ENCODE measurements at regions not wholly inside any gene's neighbourhood (a gene's known extent, or its start where the extent isn't known, plus 50 kb on each side); places are given as distances from the start of the nearest gene placed in this dataset.

- DNase-seq = no peak
Measured at GRCh38 chr11:127470306-127470884, 469.8 kb upstream of the KIRREL3 start.

GRCh38 chr11:127464325-127464724 lies 463.8 kb upstream of the KIRREL3 start:
- DNase-seq = no peak

DNA sequence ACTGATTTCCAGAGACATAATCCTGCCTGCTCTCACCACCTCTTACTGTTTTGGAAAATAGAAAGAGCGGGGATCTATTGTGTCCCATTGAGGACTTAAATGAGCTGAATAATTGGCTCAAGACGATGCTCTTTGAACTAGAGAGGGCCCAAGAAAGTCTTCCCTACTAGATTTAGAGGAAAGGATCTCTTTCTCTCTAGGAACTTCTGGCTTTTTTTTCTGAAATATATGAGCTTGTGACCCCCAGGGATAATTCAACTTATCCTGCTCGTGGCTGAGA lies 461.4 kb upstream of the KIRREL3 start:
- DNase-seq = no peak

DNA sequence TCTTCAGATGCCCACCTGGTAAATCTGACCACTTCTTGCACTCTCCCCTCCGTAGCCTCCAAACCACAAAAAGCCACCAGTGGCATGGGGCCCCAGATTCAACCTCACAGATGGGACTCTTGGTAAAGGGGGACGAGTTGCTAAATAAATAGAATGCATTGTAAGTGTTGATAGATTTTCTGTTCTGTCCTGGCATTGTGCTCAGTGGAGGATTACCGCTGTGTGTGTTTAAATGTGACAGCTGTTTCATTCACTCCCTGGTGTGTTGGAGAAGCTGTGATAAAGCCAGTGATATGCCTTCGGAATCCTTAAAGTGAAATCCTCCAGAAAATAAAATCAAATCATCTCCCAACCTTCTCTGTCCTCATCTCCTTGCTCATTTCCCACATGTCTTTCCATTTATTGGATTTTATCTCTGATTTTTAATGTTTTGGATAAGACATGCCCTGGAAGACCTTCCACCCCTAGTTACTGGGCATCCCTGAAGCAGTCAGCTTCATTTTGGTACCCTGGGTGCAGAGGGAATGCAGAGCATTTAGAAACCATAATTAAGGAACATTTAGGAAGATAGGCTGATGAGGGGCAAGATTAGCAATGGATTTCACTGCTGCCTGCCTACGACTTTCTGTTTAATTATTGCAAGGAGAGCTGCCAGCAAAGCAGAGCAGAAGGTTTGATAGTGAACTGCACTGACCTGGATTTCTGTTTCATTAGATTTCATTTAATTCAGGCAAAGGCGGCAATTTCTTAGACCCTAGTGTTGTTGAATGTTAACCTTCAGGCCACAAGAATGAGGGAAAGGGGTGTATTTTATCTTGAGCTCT lies 460.9 kb upstream of the KIRREL3 start:
- DNase-seq = no peak

DNA sequence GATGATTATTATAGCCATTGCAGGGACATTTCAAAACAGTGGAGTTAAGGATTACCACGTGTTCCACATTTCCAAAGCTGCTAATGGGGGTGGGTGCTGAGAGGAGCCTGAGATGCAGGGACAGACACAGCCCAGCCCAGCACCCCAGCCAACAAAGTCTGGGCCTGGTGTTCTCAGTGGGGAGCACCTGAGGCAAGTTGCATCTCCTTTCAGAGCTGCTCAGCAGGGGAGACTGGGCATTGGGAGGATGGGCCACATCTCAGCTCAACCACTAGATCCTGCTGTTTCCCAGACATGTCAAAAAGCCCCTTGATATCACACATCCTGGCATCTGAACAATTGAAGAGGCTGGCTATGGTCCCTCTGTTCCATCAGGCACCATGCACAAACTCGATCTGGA lies 458.0 kb upstream of the KIRREL3 start:
- no peak for DNase-seq

DNA sequence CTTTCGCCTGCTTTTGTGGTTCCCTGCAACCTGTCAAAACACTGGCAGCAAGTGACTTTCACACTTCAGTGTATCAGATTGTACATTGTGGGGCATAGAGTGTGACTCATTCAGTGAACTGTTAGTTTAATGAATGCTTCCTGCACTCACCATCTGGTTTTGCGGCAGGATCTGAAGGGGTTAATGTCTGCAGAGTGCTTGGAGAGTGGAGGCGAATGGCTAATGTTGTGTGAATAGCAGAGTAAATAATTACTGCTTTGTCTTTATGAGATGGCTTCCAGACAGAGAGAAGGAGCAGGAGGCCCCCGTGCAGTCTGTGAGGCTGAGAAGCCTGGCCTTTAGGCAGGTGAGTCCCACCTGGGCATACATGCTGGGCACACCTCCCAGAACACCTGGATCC lies 454.3 kb upstream of the KIRREL3 start:
- DNase-seq = no peak

GRCh38 chr11:127452533-127452932 lies 452.0 kb upstream of the KIRREL3 start:
- no peak for DNase-seq

DNA sequence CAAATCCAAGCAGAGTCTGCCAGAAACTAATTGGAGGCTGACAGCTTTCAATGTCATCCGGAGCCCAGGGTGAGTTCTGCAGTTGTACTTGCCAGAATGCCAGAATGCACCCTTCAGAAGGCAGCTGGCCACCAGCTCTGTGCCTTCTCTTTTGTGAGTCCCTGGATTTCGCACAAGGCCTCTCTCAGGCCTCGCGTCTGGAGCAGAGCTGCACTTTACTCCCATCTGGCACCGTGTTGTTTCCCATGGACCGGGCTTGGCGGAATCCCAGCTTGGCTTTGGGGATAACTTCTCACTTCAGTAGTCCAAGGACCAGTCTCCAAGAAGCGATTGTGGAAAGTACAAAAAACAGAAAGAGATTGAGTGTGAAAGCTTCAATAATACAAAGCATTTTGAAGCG lies 451.3 kb upstream of the KIRREL3 start:
- DNase-seq = peak; percentile 12

GRCh38 chr11:127448101-127448500 lies 447.5 kb upstream of the KIRREL3 start:
- DNase-seq = no peak

- DNase-seq = no peak
Measured at GRCh38 chr11:127445476-127445875, 444.9 kb upstream of the KIRREL3 start.

DNA sequence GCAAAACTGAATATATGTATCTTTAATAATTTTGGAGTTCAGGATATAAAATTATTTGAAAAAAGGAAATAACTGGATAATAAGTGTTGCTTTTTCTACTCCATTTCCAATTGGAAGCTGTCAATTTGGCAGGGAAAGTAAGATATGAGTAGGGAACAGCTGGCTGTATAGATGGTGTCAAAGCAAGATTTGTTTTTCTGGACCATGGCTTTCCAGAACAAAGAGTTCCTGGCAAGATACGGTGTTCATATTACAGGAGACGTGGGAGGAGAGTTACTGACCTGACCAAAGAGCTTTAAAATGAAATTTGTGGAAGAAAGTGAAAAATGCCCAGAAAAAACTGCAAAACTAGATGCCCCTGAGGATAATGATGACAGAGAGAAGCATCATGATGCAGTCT lies 442.7 kb upstream of the KIRREL3 start:
- DNase-seq = no peak

- DNase-seq = no peak
Measured at GRCh38 chr11:127440616-127441015, 440.0 kb upstream of the KIRREL3 start.

DNA sequence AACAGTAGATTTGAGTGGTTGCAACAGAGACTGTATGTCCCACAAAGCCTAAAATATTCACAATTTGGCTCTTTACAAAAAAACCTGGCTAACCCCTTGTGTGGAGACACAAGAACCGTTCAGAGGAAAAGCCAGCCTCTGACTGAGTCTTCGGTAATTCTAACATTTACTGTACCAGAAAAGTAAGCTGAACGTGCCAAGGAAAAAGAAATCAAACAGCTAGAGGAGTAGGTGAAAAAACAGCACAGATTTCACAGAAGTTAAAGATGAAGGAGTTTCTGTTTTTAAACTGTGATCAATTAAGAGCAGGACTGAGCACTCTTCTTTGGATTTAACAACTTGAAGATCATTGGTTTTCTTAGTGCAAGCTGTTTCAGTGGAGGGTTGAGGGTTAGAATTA lies 424.7 kb upstream of the KIRREL3 start:
- no peak for DNase-seq

GRCh38 chr11:127424661-127425060 lies 424.1 kb upstream of the KIRREL3 start:
- no peak for DNase-seq

DNA sequence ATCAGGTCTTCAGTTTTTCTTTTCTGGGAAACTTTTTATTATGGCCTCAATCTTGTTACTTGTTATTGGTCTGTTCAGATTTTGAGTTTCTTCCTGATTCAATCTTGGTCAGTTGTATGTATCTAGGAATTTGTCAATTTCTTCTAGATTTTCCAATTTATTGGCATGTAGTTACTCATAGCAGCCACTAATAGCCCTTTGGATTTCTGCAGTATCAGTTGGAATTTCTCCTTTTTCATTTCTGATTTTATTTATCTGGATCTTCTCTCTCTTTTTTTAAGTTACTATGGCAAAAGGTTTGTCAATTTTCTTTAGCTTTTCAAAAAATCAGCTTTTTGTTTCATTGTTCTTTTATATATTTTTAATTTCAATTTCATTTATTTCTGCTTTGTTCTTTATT lies 419.6 kb upstream of the KIRREL3 start:
- no peak for DNase-seq

GRCh38 chr11:127412722-127413380 lies 412.3 kb upstream of the KIRREL3 start:
- DNase-seq = no peak

DNA sequence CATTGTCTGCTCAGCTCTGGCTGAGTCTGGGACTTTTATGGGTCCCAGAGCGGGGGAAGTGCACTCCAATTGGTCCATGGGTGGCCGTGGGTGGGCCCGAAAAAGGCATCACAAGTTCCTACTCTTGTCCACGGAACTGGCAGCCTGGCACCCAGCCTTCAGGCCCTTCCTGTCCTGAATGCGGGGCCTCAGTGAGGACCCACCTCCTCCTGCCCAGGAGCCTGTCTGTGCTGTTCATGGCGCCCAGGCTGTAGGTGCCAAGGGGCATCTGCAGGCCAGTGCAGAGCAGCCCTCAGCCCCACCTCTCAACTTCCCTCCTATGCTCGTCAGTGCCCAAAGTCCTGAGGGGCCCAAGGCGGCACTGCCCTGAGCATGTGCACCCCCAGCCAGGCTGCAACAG lies 411.7 kb upstream of the KIRREL3 start:
- no peak for DNase-seq

- no peak for DNase-seq
Measured at GRCh38 chr11:127411283-127411682, 410.7 kb upstream of the KIRREL3 start.

GRCh38 chr11:127395034-127395433 lies 394.5 kb upstream of the KIRREL3 start:
- no peak for DNase-seq

DNA sequence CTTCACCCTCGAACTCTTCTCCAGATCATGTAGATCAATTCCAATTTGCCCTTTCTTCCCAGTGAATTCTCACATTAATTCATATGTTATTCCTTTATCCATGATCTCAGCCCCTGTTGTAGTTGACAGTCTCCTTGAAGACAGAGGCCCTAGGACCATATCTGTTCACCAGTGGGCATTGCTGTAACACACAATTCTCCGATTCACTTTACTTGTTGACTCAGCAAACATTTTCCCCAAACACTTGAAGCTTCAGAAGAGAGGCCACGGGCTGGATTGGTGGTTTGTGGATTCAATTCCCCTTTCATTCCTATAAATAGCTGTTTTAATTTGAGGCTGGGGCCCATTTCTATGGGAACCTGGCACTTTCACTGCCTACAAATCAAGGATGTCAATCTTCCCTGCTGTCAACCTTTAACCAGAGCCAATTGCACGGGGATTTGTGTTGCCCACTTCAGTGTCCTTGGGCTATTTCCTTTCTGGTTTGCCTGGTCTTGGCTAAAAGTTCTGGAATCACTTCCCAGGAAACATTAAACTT lies 393.0 kb upstream of the KIRREL3 start:
- DNase-seq = no peak

- DNase-seq = no peak
Measured at GRCh38 chr11:127392575-127392974, 392.0 kb upstream of the KIRREL3 start.

GRCh38 chr11:127390465-127390864 lies 389.9 kb upstream of the KIRREL3 start:
- no peak for DNase-seq

- no peak for DNase-seq
Measured at GRCh38 chr11:127385071-127385470, 384.5 kb upstream of the KIRREL3 start.

DNA sequence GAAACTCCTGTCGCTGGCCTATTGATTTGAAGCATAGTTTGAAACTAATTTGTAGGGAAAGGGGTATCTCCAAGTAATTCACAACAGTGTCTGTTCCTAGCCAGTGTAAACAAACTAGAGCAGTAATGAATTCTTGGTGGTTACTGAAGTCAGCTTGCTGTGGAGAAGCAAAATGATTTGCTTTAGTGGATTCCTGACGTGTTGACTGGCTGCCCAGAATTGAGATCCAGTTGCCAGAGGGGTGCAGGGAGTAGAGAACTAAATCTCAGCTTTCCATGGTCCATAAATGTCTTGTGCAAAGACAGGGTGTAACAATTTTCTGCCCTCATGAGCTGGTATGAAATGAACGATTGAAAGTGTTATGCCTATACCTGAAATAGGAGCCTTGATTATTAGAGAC lies 382.5 kb upstream of the KIRREL3 start:
- no peak for DNase-seq

All from occipital lobe (tissue), 1 donor.